HepG2 (cell line): ENCODE measurements at regions not wholly inside any gene's neighbourhood (a gene's known extent, or its start where the extent isn't known, plus 50 kb on each side); places are given as distances from the start of the nearest gene placed in this dataset.

ENCODE experiments used
- ATAC-seq: fragments of 200-7000 bp; cut with Tn5 transposase; 3 replicates; pipeline ENCODE4 v1.9.1; 2020; ENCODE audit warnings: mild to moderate bottlenecking, moderate library complexity
- BruUV-seq: library from RNA; stranded (reverse); fragments of 400-500 nt; replicated peaks from 2 replicates; lab custom pipeline; 2021; lab: Mats Ljungman, UMichigan
- CTCF ChIA-PET: fragments of 300-600 bp; formaldehyde crosslinking; extraction: SDS; loops from one replicate; lab custom pipeline; 2021; ENCODE audit warnings: low total read pairs, inconsistent platforms, low intra/inter-chr PET ratio; lab: Yijun Ruan, JAX
- POLR2A ChIA-PET: fragments of 350-600 bp; sonication (Branson Sonifier 250); formaldehyde crosslinking; loops from one replicate; lab custom pipeline; 2020; ENCODE audit warnings: antibody characterized with exemption, inconsistent platforms; lab: Yijun Ruan, JAX
- DNase-seq: peaks from one replicate; pipeline ENCODE4 v3.0.0-alpha.2; 2015; ENCODE audit warnings: low spot score
- FAIRE-seq: peaks from 3 replicates; lab custom pipeline; 2011; peaks lifted over from hg19 to GRCh38; lab: Jason Lieb, UNC
- H2AFZ ChIP-seq: one replicate; pipeline ENCODE4 v1.6.1; 2011; ENCODE audit warnings: low read length, inconsistent platforms
- H3K27ac ChIP-seq: fragments of 300-600 bp; 3 replicates; pipeline ENCODE4 v1.8.0; 2011; ENCODE audit warnings: mixed run types, mild to moderate bottlenecking, mixed read lengths, low read length, inconsistent platforms; ENCODE audit not compliant: insufficient read depth; ENCODE audit errors: extremely low read length
- H3K27me3 ChIP-seq, 2 experiments: fragments of 200-600 bp in 1 of 2; 2 replicates in 1 of 2; 3 replicates in 1 of 2; pipeline versions ENCODE4 v1.6.0 to v1.8.0; 2011; ENCODE audit warnings: low read length in 2 of 2, mild to moderate bottlenecking in 2 of 2, moderate library complexity in 2 of 2, inconsistent platforms in 1 of 2; ENCODE audit not compliant: insufficient read depth in 2 of 2, control insufficient read depth in 1 of 2
- H3K36me3 ChIP-seq, 2 experiments: fragments of 200-600 bp in 1 of 2; replicated peaks in 1 of 2; 2 replicates in 1 of 2; 3 replicates in 1 of 2; pipeline versions ENCODE4 v1.5.1 to v1.8.0; 2011; ENCODE audit warnings: low read length in 2 of 2, inconsistent platforms in 1 of 2; ENCODE audit not compliant: insufficient read depth in 2 of 2, control insufficient read depth in 1 of 2
- H3K4me1 ChIP-seq: 2 replicates; pipeline ENCODE4 v1.5.1; 2012; ENCODE audit warnings: low read length, inconsistent platforms; ENCODE audit not compliant: insufficient read depth
- H3K4me2 ChIP-seq: 2 replicates; pipeline ENCODE4 v1.6.0; 2011; ENCODE audit warnings: low read depth, low read length, inconsistent platforms
- H3K4me3 ChIP-seq, 3 experiments: fragments of 200-600 bp in 1 of 3; sonication (generic), shearing (Covaris generic) in 1 of 3; replicated peaks in 1 of 3; 2 replicates each; pipeline ENCODE4 v1.5.1; 2011 to 2016; ENCODE audit warnings: low read length in 3 of 3, inconsistent platforms in 2 of 3, low read depth in 2 of 3, mild to moderate bottlenecking in 2 of 3, control low read depth in 1 of 3, mixed read lengths in 1 of 3; ENCODE audit not compliant: insufficient read depth in 1 of 3
- H3K79me2 ChIP-seq: one replicate; pipeline ENCODE4 v1.6.1; 2011; ENCODE audit warnings: low read length, inconsistent platforms; ENCODE audit not compliant: insufficient read depth
- H3K9ac ChIP-seq: 2 replicates; pipeline ENCODE4 v1.6.0; 2011; ENCODE audit warnings: mild to moderate bottlenecking, low read depth, low read length, inconsistent platforms; ENCODE audit not compliant: insufficient read depth
- H3K9me3 ChIP-seq: 2 replicates; pipeline ENCODE4 v1.5.1; 2012; ENCODE audit warnings: mild to moderate bottlenecking, low read length
- H4K20me1 ChIP-seq: 2 replicates; pipeline ENCODE4 v1.6.0; 2011; ENCODE audit warnings: inconsistent platforms, mild to moderate bottlenecking, low read length, moderate library complexity; ENCODE audit not compliant: insufficient read depth
- KLF9 ChIP-seq: IDR thresholded peaks from 2 replicates; pipeline ENCODE4 v1.6.1; 2016; ENCODE audit warnings: low read depth
- MAFF ChIP-seq: IDR thresholded peaks from 2 replicates; pipeline ENCODE4 v1.6.1; 2011; ENCODE audit warnings: low read depth, low read length, improper control_type of control experiment
- MAFG ChIP-seq: sonication (generic); formaldehyde crosslinking; IDR thresholded peaks from 2 replicates; pipeline ENCODE4 v1.5.1; 2020; ENCODE audit warnings: mild to moderate bottlenecking, missing genetic modification reagents
- MAFK ChIP-seq, 2 experiments: IDR thresholded peaks in 1 of 2; conservative IDR thresholded peaks in 1 of 2; 2 replicates each; pipeline ENCODE4 v1.6.1; 2011; ENCODE audit warnings: improper control_type of control experiment in 2 of 2, low read length in 2 of 2
- TEAD2 ChIP-seq: sonication (generic); formaldehyde crosslinking; IDR thresholded peaks from 2 replicates; pipeline ENCODE4 v1.9.0; 2021; ENCODE audit warnings: missing genetic modification reagents
- TRIM24 ChIP-seq: sonication (generic); formaldehyde crosslinking; IDR thresholded peaks from 2 replicates; pipeline ENCODE4 v1.8.0; 2022; ENCODE audit warnings: mild to moderate bottlenecking, missing genetic modification reagents
- ZNF292 ChIP-seq: sonication (generic); formaldehyde crosslinking; IDR thresholded peaks from 2 replicates; pipeline ENCODE4 v1.8.1; 2022; ENCODE audit warnings: mild to moderate bottlenecking, low read depth, missing genetic modification reagents, borderline replicate concordance
- ZNF350 ChIP-seq: sonication (generic); formaldehyde crosslinking; IDR thresholded peaks from 2 replicates; pipeline ENCODE4 v1.4.0; 2020; ENCODE audit warnings: mild to moderate bottlenecking, low read depth, missing genetic modification reagents, borderline replicate concordance
- ZNF484 ChIP-seq: sonication (generic); formaldehyde crosslinking; IDR thresholded peaks from 2 replicates; pipeline ENCODE4 v1.5.1; 2020; ENCODE audit warnings: mild to moderate bottlenecking, low read depth, missing genetic modification reagents, borderline replicate concordance
- WGBS: methylation state at CpG from one replicate; pipeline ENCODE4 v1.1.6; 2017; ENCODE audit warnings: low lambda C conversion rate; 5-methylcytosine and 5-hydroxymethylcytosine counted together
- in situ Hi-C: cut with HindIII; loops from 2 replicates; pipeline ENCODE4 v1.10.0; 2017; ENCODE audit warnings: low pct_unique_long_range_greater_than_20kb; ENCODE audit not compliant: extremely low pct_ligation_motif_present
- intact Hi-C: fragments of 100-400 bp; cut with micrococcal nuclease; formaldehyde crosslinking; loops from one replicate; pipeline ENCODE4 v1.10.0; 2022; ENCODE audit not compliant: unreplicated experiment
- TF ChIP-seq, protein P1 (sequence below): sonication (generic); formaldehyde crosslinking; IDR thresholded peaks from 2 replicates; pipeline ENCODE4 v1.4.0; 2020; ENCODE audit warnings: mild to moderate bottlenecking, missing genetic modification reagents
- TF ChIP-seq, protein P2 (sequence below): sonication (generic); formaldehyde crosslinking; IDR thresholded peaks from 2 replicates; pipeline ENCODE4 v1.4.0; 2020; ENCODE audit warnings: missing genetic modification reagents
- TF ChIP-seq, protein P3 (sequence below): sonication (generic); formaldehyde crosslinking; IDR thresholded peaks from 2 replicates; pipeline ENCODE4 v1.8.1; 2023; ENCODE audit warnings: missing genetic modification reagents, inconsistent platforms, borderline replicate concordance

DNA sequence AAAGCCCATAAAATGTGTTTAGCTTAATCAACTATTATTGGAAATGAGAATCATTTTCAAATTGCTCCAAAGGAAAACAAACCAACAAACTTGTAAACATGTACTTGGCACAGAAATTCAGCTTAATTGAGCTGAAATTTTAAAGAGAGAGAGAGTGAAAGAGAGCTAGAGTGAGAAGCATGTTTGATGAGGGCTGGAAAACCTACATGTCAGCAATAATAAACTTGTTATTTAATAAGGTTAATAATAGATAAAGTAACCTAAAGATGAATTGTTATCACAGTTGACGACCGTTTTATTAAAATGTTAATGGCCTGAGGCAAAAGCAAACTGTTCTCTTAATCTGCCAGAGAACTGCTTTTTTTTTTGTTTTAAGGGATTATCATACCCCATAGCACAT, 496.1 kb downstream of the RNF144B start:
- WGBS: 4% methylated on average over 2 of the region's 2 CpGs
- BruUV-seq: no TSS peak
- FAIRE-seq (no peak), ATAC-seq (no peak), DNase-seq (no peak)
- no peaks in the 10 kb centered on the region for H3K79me2 ChIP-seq
- H3K27me3 ChIP-seq: no peaks in the 10 kb centered on the region
- no peak overlapping the region for H3K27ac ChIP-seq
- intact Hi-C loops: no loop called here
- no peaks in the 10 kb centered on the region for H3K36me3 ChIP-seq
- H2AFZ ChIP-seq: no peak overlapping the region
- TF ChIP-seq MAFG (CRISPR knock-in tag) (no peak), ZNF484 (CRISPR knock-in tag) (no peak), ZNF292 (CRISPR knock-in tag) (no peak), ZNF350 (CRISPR knock-in tag) (no peak), TEAD2 (CRISPR knock-in tag) (no peak), KLF9 (no peak), TRIM24 (CRISPR knock-in tag) (no peak), MAFK (conservative IDR thresholded peaks at IDR 0.05 in 1 of 2, IDR thresholded peaks at IDR 0.05 in 1 of 2; ENCODE audit: low read length in 2 of 2) (peak; percentile 59 to 79), MAFF (peak; percentile 64)
- ChIA-PET POLR2A (no interaction called here), CTCF (no interaction called here)
- H3K4me2 ChIP-seq: no peak overlapping the region
- no peak overlapping the region for H3K9ac ChIP-seq
- no peak overlapping the region for H3K4me3 ChIP-seq
- no peaks in the 10 kb centered on the region for H3K4me1 ChIP-seq
- H3K9me3 ChIP-seq: peaks cover 75% of the 10 kb centered on the region
- in situ Hi-C loops: no loop called here
- no peaks in the 10 kb centered on the region for H4K20me1 ChIP-seq

DNA sequence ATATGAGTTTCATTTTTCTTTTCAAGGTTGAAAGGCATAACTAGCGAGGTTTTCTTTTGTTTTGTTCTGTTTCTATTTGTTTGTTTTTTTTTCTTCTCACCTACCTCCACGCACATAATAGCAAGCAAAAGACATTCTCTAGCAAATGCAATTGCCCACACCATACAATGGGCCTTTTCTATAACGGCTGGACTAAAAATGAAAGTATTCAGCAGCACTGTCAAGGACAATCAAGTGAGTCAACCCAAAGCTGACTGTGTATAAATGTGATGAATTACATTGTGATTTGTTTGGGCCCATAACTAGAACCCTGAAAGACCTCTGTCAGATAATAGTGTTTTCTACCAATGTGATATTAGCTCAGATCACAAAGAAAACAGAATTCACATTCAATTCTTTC, 496.7 kb downstream of the RNF144B start:
- no peak for ATAC-seq
- Histone ChIP-seq H3K27me3 (no peaks in the 10 kb centered on the region), H3K4me2 (no peak overlapping the region), H3K27ac (no peak overlapping the region), H3K36me3 (no peaks in the 10 kb centered on the region), H3K79me2 (no peaks in the 10 kb centered on the region), H3K4me3 (no peak overlapping the region), H3K9ac (no peak overlapping the region), H3K9me3 (peaks cover 73% of the 10 kb centered on the region), H3K4me1 (no peaks in the 10 kb centered on the region), H2AFZ (no peak overlapping the region), H4K20me1 (no peaks in the 10 kb centered on the region)
- DNase-seq: no peak
- 0% methylated on average over 3 of the region's 3 CpGs for WGBS
- ChIA-PET POLR2A (no interaction called here), CTCF (no interaction called here)
- intact Hi-C loops: no loop called here
- FAIRE-seq: no peak
- no TSS peak for BruUV-seq
- in situ Hi-C loops: no loop called here
- TF ChIP-seq, protein P1, sequence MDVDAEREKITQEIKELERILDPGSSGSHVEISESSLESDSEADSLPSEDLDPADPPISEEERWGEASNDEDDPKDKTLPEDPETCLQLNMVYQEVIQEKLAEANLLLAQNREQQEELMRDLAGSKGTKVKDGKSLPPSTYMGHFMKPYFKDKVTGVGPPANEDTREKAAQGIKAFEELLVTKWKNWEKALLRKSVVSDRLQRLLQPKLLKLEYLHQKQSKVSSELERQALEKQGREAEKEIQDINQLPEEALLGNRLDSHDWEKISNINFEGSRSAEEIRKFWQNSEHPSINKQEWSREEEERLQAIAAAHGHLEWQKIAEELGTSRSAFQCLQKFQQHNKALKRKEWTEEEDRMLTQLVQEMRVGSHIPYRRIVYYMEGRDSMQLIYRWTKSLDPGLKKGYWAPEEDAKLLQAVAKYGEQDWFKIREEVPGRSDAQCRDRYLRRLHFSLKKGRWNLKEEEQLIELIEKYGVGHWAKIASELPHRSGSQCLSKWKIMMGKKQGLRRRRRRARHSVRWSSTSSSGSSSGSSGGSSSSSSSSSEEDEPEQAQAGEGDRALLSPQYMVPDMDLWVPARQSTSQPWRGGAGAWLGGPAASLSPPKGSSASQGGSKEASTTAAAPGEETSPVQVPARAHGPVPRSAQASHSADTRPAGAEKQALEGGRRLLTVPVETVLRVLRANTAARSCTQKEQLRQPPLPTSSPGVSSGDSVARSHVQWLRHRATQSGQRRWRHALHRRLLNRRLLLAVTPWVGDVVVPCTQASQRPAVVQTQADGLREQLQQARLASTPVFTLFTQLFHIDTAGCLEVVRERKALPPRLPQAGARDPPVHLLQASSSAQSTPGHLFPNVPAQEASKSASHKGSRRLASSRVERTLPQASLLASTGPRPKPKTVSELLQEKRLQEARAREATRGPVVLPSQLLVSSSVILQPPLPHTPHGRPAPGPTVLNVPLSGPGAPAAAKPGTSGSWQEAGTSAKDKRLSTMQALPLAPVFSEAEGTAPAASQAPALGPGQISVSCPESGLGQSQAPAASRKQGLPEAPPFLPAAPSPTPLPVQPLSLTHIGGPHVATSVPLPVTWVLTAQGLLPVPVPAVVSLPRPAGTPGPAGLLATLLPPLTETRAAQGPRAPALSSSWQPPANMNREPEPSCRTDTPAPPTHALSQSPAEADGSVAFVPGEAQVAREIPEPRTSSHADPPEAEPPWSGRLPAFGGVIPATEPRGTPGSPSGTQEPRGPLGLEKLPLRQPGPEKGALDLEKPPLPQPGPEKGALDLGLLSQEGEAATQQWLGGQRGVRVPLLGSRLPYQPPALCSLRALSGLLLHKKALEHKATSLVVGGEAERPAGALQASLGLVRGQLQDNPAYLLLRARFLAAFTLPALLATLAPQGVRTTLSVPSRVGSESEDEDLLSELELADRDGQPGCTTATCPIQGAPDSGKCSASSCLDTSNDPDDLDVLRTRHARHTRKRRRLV (CRISPR knock-in tag): no peak
- TF ChIP-seq, protein P2, sequence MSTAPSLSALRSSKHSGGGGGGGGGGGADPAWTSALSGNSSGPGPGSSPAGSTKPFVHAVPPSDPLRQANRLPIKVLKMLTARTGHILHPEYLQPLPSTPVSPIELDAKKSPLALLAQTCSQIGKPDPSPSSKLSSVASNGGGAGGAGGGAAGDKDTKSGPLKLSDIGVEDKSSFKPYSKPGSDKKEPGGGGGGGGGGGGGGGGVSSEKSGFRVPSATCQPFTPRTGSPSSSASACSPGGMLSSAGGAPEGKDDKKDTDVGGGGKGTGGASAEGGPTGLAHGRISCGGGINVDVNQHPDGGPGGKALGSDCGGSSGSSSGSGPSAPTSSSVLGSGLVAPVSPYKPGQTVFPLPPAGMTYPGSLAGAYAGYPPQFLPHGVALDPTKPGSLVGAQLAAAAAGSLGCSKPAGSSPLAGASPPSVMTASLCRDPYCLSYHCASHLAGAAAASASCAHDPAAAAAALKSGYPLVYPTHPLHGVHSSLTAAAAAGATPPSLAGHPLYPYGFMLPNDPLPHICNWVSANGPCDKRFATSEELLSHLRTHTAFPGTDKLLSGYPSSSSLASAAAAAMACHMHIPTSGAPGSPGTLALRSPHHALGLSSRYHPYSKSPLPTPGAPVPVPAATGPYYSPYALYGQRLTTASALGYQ (CRISPR knock-in tag): no peak
- TF ChIP-seq, protein P3, sequence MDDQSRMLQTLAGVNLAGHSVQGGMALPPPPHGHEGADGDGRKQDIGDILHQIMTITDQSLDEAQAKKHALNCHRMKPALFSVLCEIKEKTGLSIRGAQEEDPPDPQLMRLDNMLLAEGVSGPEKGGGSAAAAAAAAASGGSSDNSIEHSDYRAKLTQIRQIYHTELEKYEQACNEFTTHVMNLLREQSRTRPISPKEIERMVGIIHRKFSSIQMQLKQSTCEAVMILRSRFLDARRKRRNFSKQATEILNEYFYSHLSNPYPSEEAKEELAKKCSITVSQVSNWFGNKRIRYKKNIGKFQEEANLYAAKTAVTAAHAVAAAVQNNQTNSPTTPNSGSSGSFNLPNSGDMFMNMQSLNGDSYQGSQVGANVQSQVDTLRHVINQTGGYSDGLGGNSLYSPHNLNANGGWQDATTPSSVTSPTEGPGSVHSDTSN: no peak
- no peak for TF ChIP-seq TRIM24 (CRISPR knock-in tag)
